Glomerular visceral epithelial cell (primary cell): ENCODE measurements at regions not wholly inside any gene's neighbourhood (a gene's known extent, or its start where the extent isn't known, plus 50 kb on each side); places are given as distances from the start of the nearest gene placed in this dataset.

ENCODE experiments used
- DNase-seq: peaks from one replicate; pipeline ENCODE4 v3.0.0-alpha.2; 2016; ENCODE audit errors: extremely low spot score

- no peak for DNase-seq
Observed at GRCh38 chr2:898319-898718, 52.3 kb upstream of the SNTG2 start.

GRCh38 chr2:897091-897490 is 53.6 kb upstream of the SNTG2 start:
- DNase-seq, result no peak

- DNase-seq, result no peak
Observed at GRCh38 chr2:893311-893710, 57.3 kb upstream of the SNTG2 start.

GRCh38 chr2:892892-893291 is 57.8 kb upstream of the SNTG2 start:
- DNase-seq, result no peak

- DNase-seq, result no peak
Observed at GRCh38 chr2:892401-892800, 58.2 kb upstream of the SNTG2 start.

GRCh38 chr2:891734-892133 is 58.9 kb upstream of the SNTG2 start:
- DNase-seq, result no peak

- no peak for DNase-seq
Observed at GRCh38 chr2:890791-891190, 59.9 kb upstream of the SNTG2 start.

GRCh38 chr2:890214-890613 is 60.4 kb upstream of the SNTG2 start:
- DNase-seq, result no peak

GRCh38 chr2:888906-889566 is 61.6 kb upstream of the SNTG2 start:
- DNase-seq, result no peak

- no peak for DNase-seq
Observed at GRCh38 chr2:888211-888801, 62.3 kb upstream of the SNTG2 start.

GRCh38 chr2:887639-888038 is 63.0 kb upstream of the SNTG2 start:
- no peak for DNase-seq

- DNase-seq, result no peak
Observed at GRCh38 chr2:886072-887022, 64.3 kb upstream of the SNTG2 start.

GRCh38 chr2:885230-886071 is 65.2 kb upstream of the SNTG2 start:
- no peak for DNase-seq

- no peak for DNase-seq
Observed at GRCh38 chr2:883803-884748, 66.6 kb upstream of the SNTG2 start.

GRCh38 chr2:883260-883802 is 67.3 kb upstream of the SNTG2 start:
- DNase-seq, result no peak

- DNase-seq, result no peak
Observed at GRCh38 chr2:881204-881918, 69.3 kb upstream of the SNTG2 start.

- no peak for DNase-seq
Observed at GRCh38 chr2:880201-880970, 70.3 kb upstream of the SNTG2 start.

- DNase-seq, result no peak
Observed at GRCh38 chr2:879540-879939, 71.1 kb upstream of the SNTG2 start.
